Body of pancreas (tissue), 4 donors: ENCODE measurements at regions not wholly inside any gene's neighbourhood (a gene's known extent, or its start where the extent isn't known, plus 50 kb on each side); places are given as distances from the start of the nearest gene placed in this dataset.

Experiments
- ATAC-seq: fragments of 150-250 bp; one replicate; pipeline ENCODE4 v1.9.1; 2016
- DNase-seq, 4 donors: peaks; one replicate each; pipeline ENCODE4 v3.0.0-alpha.2; 2019
- H3K27ac ChIP-seq, 4 donors: fragments of 200-600 bp; sonication (generic); 1 replicate in 3 of 4; 2 replicates in 1 of 4; pipeline versions ENCODE4 v1.5.1 to v1.6.1; 2016 to 2019; ENCODE audit warnings: mild to moderate bottlenecking in 1 of 4, mixed read lengths in 1 of 4, moderate library complexity in 1 of 4
- H3K27me3 ChIP-seq, 2 donors: fragments of 200-600 bp; sonication (generic); one replicate each; pipeline ENCODE4 v1.6.0; 2016; ENCODE audit warnings: mild to moderate bottlenecking in 1 of 2
- H3K36me3 ChIP-seq, 2 donors: fragments of 200-600 bp; sonication (generic); replicated peaks in 1 of 2; 2 replicates each; pipeline ENCODE4 v1.5.1; 2016; ENCODE audit warnings: low read depth in 2 of 2; ENCODE audit not compliant: insufficient read depth in 1 of 2
- H3K4me1 ChIP-seq: fragments of 200-600 bp; sonication (generic); one replicate; pipeline ENCODE4 v1.6.0; 2016
- H3K4me3 ChIP-seq, 2 donors: fragments of 200-600 bp; sonication (generic); 1 replicate in 1 of 2; 2 replicates in 1 of 2; pipeline ENCODE4 v1.5.1; 2016 to 2019
- H3K9me3 ChIP-seq, 3 donors: fragments of 200-600 bp; sonication (generic); 1 replicate in 2 of 3; 2 replicates in 1 of 3; pipeline ENCODE4 v1.5.1; 2016
- POLR2A ChIP-seq, 3 donors: fragments of 450-650 bp; IDR thresholded peaks; one replicate each; pipeline ENCODE4 v1.6.1; 2016; ENCODE audit warnings: antibody characterized with exemption in 3 of 3, mild to moderate bottlenecking in 2 of 3
- WGBS, 2 donors: methylation state at CpG; one replicate each; pipeline ENCODE4 v1.1.5; 2017; 5-methylcytosine and 5-hydroxymethylcytosine counted together
- intact Hi-C: fragments of 100-400 bp; cut with DNase I; formaldehyde crosslinking; loops from one replicate; pipeline ENCODE4 v1.15.1; 2023
- TF ChIP-seq, protein P1 (sequence below), 7 experiments: fragments of 450-650 bp in 4 of 7; fragments of 200-600 bp in 3 of 7; sonication (generic) in 3 of 7; IDR thresholded peaks; one replicate each; pipeline ENCODE4 v1.5.1; 2016 to 2019; ENCODE audit warnings: antibody characterized with exemption in 7 of 7

DNA sequence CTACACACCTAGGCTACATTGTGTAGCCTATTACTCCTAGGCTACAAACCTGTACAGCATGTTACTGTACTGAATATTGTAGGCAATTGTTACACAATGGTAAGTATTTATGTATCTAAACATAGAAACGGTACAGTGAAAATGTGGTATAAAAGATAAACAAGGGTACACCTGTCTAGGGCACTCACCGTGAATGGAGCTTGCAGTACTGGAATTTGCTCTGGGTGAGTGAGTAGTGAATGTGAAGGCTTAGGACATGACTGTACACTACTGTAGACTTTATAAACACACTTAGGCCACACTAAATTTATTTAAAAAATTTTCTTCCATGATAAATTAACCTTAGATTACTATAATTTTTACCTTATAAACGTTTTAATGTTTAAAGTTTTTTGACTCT lies 171.7 kb upstream of the NCAM1 start:
- H3K4me1 ChIP-seq: peaks cover 4% of the 10 kb centered on the region
- intact Hi-C loops: no loop called here
- no peak overlapping the region for H3K4me3 ChIP-seq
- 43 to 48% methylated on average over 3 of the region's 3 CpGs for WGBS, 2 donors
- DNase-seq: no peak
- no peak for ATAC-seq
- no peaks in the 10 kb centered on the region for H3K9me3 ChIP-seq
- no peak overlapping the region for H3K27ac ChIP-seq
- no peaks in the 10 kb centered on the region for H3K36me3 ChIP-seq
- no peaks in the 10 kb centered on the region for H3K27me3 ChIP-seq
- TF ChIP-seq POLR2A (IDR thresholded peaks at IDR 0.05): no peak
- TF ChIP-seq, protein P1, sequence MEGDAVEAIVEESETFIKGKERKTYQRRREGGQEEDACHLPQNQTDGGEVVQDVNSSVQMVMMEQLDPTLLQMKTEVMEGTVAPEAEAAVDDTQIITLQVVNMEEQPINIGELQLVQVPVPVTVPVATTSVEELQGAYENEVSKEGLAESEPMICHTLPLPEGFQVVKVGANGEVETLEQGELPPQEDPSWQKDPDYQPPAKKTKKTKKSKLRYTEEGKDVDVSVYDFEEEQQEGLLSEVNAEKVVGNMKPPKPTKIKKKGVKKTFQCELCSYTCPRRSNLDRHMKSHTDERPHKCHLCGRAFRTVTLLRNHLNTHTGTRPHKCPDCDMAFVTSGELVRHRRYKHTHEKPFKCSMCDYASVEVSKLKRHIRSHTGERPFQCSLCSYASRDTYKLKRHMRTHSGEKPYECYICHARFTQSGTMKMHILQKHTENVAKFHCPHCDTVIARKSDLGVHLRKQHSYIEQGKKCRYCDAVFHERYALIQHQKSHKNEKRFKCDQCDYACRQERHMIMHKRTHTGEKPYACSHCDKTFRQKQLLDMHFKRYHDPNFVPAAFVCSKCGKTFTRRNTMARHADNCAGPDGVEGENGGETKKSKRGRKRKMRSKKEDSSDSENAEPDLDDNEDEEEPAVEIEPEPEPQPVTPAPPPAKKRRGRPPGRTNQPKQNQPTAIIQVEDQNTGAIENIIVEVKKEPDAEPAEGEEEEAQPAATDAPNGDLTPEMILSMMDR (IDR thresholded peaks at IDR 0.05): no peak

DNA sequence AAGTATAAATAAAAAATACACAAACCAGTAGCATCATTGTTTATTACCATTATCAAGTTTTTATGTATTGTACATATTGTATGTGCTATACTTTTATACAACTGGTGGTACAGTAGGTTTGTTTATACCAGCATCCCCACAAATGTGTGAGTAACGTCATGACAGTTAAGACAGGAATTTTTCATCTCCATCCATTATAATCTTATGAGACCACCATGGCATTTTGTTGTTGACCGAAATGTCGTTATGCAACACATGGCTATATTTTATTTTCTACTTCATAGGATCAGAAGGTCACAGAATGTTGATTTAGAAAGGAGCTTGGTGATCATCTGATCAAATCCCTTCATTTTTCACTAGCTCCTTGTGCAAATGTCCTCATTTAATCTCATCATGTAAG lies 170.9 kb upstream of the NCAM1 start:
- no peaks in the 10 kb centered on the region for H3K27me3 ChIP-seq
- H3K36me3 ChIP-seq: no peaks in the 10 kb centered on the region
- H3K4me3 ChIP-seq: no peak overlapping the region
- no peak for ATAC-seq
- no peak for DNase-seq
- 63 to 64% methylated on average over 3 of the region's 3 CpGs for WGBS, 2 donors
- no peaks in the 10 kb centered on the region for H3K4me1 ChIP-seq
- H3K9me3 ChIP-seq: no peaks in the 10 kb centered on the region
- H3K27ac ChIP-seq: no peak overlapping the region
- no peak for TF ChIP-seq POLR2A (IDR thresholded peaks at IDR 0.05)
- TF ChIP-seq, protein P1 (IDR thresholded peaks at IDR 0.05): no peak
- intact Hi-C loops: no loop called here

DNA sequence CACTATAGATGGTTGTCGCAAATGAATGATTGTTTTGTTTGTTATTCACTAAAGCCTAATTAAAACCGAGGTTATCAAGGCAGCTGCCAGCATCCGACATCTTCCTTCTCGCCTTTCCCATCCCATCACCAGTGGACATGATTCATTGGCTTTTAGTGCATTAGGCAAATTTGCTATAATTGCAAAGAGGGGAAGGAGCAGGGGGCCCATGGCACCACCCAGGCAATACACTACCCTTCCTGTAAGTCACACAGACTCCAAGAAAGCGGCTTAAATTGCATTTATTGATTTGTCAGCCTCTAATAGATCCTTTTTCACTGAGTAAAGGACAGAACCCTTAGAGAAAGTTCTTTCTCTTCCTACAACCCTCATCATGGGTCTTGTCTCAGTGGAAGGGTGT lies 169.2 kb upstream of the NCAM1 start:
- TF ChIP-seq, protein P1 (IDR thresholded peaks at IDR 0.05): no peak
- TF ChIP-seq POLR2A (IDR thresholded peaks at IDR 0.05): no peak
- no peak overlapping the region for H3K27ac ChIP-seq
- 64 to 68% methylated on average over 5 of the region's 5 CpGs for WGBS, 2 donors

DNA sequence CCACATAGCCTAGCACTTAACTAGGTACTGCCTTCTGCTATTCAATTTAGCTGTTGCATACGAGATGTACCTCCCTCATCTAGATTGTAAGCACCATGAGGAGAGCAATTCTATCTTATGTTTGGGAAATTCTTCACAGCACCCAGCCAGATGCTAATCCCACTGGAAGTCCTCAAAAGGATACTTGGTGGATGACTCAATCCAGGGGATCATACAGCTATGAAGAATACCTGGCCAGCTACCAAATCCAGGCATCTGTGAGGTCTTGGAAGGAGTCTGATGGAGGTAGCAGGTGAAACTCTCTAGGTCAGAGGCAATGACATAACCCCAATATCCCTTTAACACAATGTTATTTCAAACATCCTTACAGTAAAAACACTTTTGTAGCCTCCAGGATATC lies 167.8 kb upstream of the NCAM1 start:
- no peak for ATAC-seq
- Histone ChIP-seq H3K36me3 (no peaks in the 10 kb centered on the region), H3K27me3 (no peaks in the 10 kb centered on the region), H3K4me1 (no peaks in the 10 kb centered on the region), H3K4me3 (no peak overlapping the region), H3K9me3 (no peaks in the 10 kb centered on the region), H3K27ac (no peak overlapping the region)
- no peak for TF ChIP-seq POLR2A (IDR thresholded peaks at IDR 0.05)
- TF ChIP-seq, protein P1 (IDR thresholded peaks at IDR 0.05): no peak
- no peak for DNase-seq
- intact Hi-C loops: no loop called here
- 44 to 45% methylated on average over 1 of the region's 1 CpG for WGBS, 2 donors

More for the DNA sequence above, 169.2 kb upstream of the NCAM1 start:
- no peaks in the 10 kb centered on the region for H3K36me3 ChIP-seq
- H3K4me1 ChIP-seq: no peaks in the 10 kb centered on the region
- no peak overlapping the region for H3K4me3 ChIP-seq
- ATAC-seq (no peak), DNase-seq (no peak)
- no peaks in the 10 kb centered on the region for H3K27me3 ChIP-seq
- intact Hi-C loops: no loop called here
- H3K9me3 ChIP-seq: no peaks in the 10 kb centered on the region

DNA sequence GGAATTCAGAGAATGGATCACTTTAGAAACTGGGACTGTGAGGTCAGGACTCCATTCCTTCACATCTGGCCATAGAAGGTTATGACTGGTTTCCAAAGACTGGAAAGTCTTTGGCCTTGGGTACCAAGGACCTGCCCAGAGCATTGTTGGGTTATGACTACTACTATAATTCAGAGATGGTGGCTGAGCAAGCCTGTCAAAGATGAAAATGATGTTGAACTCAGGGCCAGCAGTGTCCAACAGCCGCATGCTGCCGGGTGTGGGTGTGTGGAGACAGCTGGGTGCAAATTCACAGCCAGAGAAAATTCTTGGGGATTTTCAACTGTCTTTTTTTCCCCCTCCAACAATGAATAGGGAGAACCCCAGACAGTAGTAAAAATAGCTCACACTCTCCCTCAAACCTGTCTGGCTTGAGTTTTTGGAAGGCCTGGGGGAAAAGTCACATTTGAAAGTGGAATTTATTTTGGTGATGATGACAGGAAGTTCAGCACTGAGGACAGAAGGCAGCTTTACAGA lies 166.8 kb upstream of the NCAM1 start:
- intact Hi-C loops: no loop called here
- DNase-seq (no peak), ATAC-seq (no peak)
- Histone ChIP-seq H3K36me3 (no peaks in the 10 kb centered on the region), H3K4me1 (no peaks in the 10 kb centered on the region), H3K27ac (no peak overlapping the region), H3K27me3 (no peaks in the 10 kb centered on the region), H3K4me3 (no peak overlapping the region), H3K9me3 (no peaks in the 10 kb centered on the region)
- WGBS, 2 donors: 82 to 83% methylated on average over 2 of the region's 2 CpGs
- TF ChIP-seq, protein P1 (IDR thresholded peaks at IDR 0.05): no peak
- TF ChIP-seq POLR2A (IDR thresholded peaks at IDR 0.05): no peak
